ENCODE measurements at regions not wholly inside any gene's neighbourhood (a gene's known extent, or its start where the extent isn't known, plus 50 kb on each side); places are given as distances from the start of the nearest gene placed in this dataset.

DNA sequence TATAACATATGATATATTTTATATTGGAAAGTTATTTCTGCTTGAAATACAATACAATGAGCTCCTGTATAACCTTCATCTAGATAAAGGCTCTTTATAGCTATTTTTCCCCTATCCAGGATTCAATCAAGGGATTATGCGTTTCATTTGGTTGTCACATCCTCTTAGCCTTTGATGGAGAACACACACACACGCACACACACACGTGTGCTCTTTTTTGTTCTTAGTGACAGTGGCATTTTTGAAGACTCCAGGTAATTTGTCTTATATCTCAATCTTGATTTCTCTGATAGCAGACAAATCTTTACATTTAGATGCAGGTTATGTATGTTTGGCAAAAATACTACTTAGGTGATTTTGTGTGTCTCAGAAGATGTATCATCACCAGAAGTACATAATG, 144.2 kb upstream of the CEP126 start:
- Histone ChIP-seq H4K8ac (ENCODE audit: low read depth in 2 of 2, low read length in 2 of 2) (no peak overlapping the region), H2BK20ac (ENCODE audit: low read depth, low read length) (no peak overlapping the region), H3K27me3 (ENCODE audit: control insufficient read depth, insufficient read depth, low read length) (no peaks in the 10 kb centered on the region), H3K79me1 (ENCODE audit: low read depth in 1 of 2, low read length in 2 of 2) (no peaks in the 10 kb centered on the region), H3K9ac (ENCODE audit: low read depth, low read length) (no peak overlapping the region), H4K20me1 (ENCODE audit: insufficient read depth, low read length) (no peaks in the 10 kb centered on the region), H3K56ac (ENCODE audit: extremely low read depth, insufficient read depth, low read length) (no peak overlapping the region), H3K9me3 (ENCODE audit: control insufficient read depth, insufficient read depth, low read length) (peaks cover 7% of the 10 kb centered on the region; the same call in 1 of the 2 replicates), H4K5ac (ENCODE audit: low read depth, low read length) (no peak overlapping the region), H3K4me1 (ENCODE audit: control insufficient read depth, insufficient read depth, low read length) (peaks cover 9% of the 10 kb centered on the region), H3K23ac (ENCODE audit: low read depth, low read length) (no peak overlapping the region), H3K27ac (ENCODE audit: insufficient read depth, low read length) (no peak overlapping the region), H3K4ac (ENCODE audit: low read depth, low read length) (no peak overlapping the region), H2BK15ac (ENCODE audit: low read depth, low read length) (no peak overlapping the region), H3K4me2 (ENCODE audit: low read depth, low read length) (no peak overlapping the region), H3K36me3 (ENCODE audit: control insufficient read depth, insufficient read depth, low read length) (no peaks in the 10 kb centered on the region), H2BK120ac (ENCODE audit: low read depth, low read length) (no peak overlapping the region), H2AK9ac (replicated peaks; ENCODE audit: low read depth, low read length, poor library complexity) (no peak overlapping the region), H4K91ac (ENCODE audit: insufficient read depth, low read depth, low read length) (no peak overlapping the region), H2AFZ (replicated peaks; ENCODE audit: low read length, poor library complexity) (no peak overlapping the region), H3K9me1 (ENCODE audit: insufficient read depth, low read length) (no peaks in the 10 kb centered on the region), H3K4me3 (ENCODE audit: insufficient read depth, low read depth, low read length) (no peak overlapping the region), H2BK5ac (ENCODE audit: low read depth, low read length, poor library complexity, severe bottlenecking) (no peak overlapping the region), H2AK5ac (ENCODE audit: low read depth, low read length) (no peak overlapping the region), H3K14ac (replicated peaks; ENCODE audit: low read depth, low read length) (no peak overlapping the region), H3K18ac (ENCODE audit: low read depth, low read length) (no peak overlapping the region)
- no TSS peak for BruUV-seq (replicated peaks)
- in situ Hi-C loops (cut with MboI; ENCODE audit: low sequenced_read_pairs) (no loop called here), dilution Hi-C loops (cut with HindIII; ENCODE audit: low sequenced_read_pairs, unreplicated experiment) (no loop called here), intact Hi-C loops (cut with micrococcal nuclease) (no loop called here)
- ATAC-seq (ENCODE audit: low read depth) (no peak), DNase-seq (no peak)
- ChIA-PET POLR2A (ENCODE audit: unreplicated experiment) (no interaction called here), CTCF (no interaction called here)
- TF ChIP-seq CHD1 (IDR thresholded peaks at IDR 0.05; ENCODE audit: low read depth, low read length) = no peak
- no peak for TF ChIP-seq CEBPB (IDR thresholded peaks at IDR 0.05; ENCODE audit: low read depth, low read length)
- TF ChIP-seq FOS (IDR thresholded peaks at IDR 0.05; ENCODE audit: low read depth, low read length) = no peak
- no CpG with 5 or more reads among the region's 3 CpGs for WGBS, 2 experiments (ENCODE audit: extremely low coverage in 2 of 2, insufficient read length in 1 of 2)

Measured in IMR-90 (cell line).